CD14-positive monocyte (primary cell): ENCODE measurements at regions not wholly inside any gene's neighbourhood (a gene's known extent, or its start where the extent isn't known, plus 50 kb on each side); places are given as distances from the start of the nearest gene placed in this dataset.

Experiments
- DNase-seq, 3 donors: peaks; one replicate each; pipeline ENCODE4 v3.0.0-alpha.2; 2011 to 2022
- H2AFZ ChIP-seq: 2 replicates; pipeline ENCODE4 v1.6.0; 2012; ENCODE audit warnings: mild to moderate bottlenecking, low read depth, low read length, inconsistent platforms; ENCODE audit not compliant: insufficient read depth, poor library complexity, severe bottlenecking
- H3K27ac ChIP-seq, 2 donors: 1 replicate in 1 of 2; 2 replicates in 1 of 2; pipeline ENCODE4 v1.5.1; 2012 to 2013; ENCODE audit warnings: low read length in 2 of 2, control low read depth in 1 of 2, inconsistent platforms in 1 of 2, low read depth in 1 of 2, mild to moderate bottlenecking in 1 of 2
- H3K27me3 ChIP-seq, 2 donors: one replicate each; pipeline versions ENCODE4 v1.6.0 to v1.6.1; 2011 to 2013; ENCODE audit warnings: low read length in 2 of 2; ENCODE audit not compliant: control insufficient read depth in 2 of 2, insufficient read depth in 2 of 2
- H3K36me3 ChIP-seq, 2 donors: replicated peaks in 1 of 2; 1 replicate in 1 of 2; 2 replicates in 1 of 2; pipeline versions ENCODE4 v1.5.1 to v1.6.1; 2012 to 2013; ENCODE audit warnings: low read length in 2 of 2, control low read depth in 1 of 2, inconsistent platforms in 1 of 2, mild to moderate bottlenecking in 1 of 2; ENCODE audit not compliant: insufficient read depth in 2 of 2, control insufficient read depth in 1 of 2
- H3K4me1 ChIP-seq, 2 donors: 1 replicate in 1 of 2; 2 replicates in 1 of 2; pipeline versions ENCODE4 v1.5.1 to v1.6.1; 2012 to 2013; ENCODE audit warnings: low read length in 2 of 2, control low read depth in 1 of 2, inconsistent platforms in 1 of 2, mild to moderate bottlenecking in 1 of 2, moderate library complexity in 1 of 2; ENCODE audit not compliant: insufficient read depth in 2 of 2, control insufficient read depth in 1 of 2
- H3K4me2 ChIP-seq: replicated peaks from 2 replicates; pipeline ENCODE3; 2012; ENCODE audit warnings: low read length, moderate library complexity, mild to moderate bottlenecking; ENCODE audit not compliant: poor library complexity, severe bottlenecking; ENCODE audit errors: extremely low read depth
- H3K4me3 ChIP-seq, 3 experiments: fragments of 200-600 bp in 1 of 3; sonication (generic) in 1 of 3; replicated peaks in 1 of 3; 1 replicate in 2 of 3; 2 replicates in 1 of 3; pipeline ENCODE4 v1.5.1; 2011 to 2013; ENCODE audit warnings: low read length in 3 of 3, mild to moderate bottlenecking in 3 of 3, control low read depth in 2 of 3, low read depth in 2 of 3, inconsistent platforms in 1 of 3, moderate library complexity in 1 of 3
- H3K79me2 ChIP-seq: 2 replicates; pipeline ENCODE4 v1.6.0; 2012; ENCODE audit warnings: mild to moderate bottlenecking, control low read depth, inconsistent platforms, low read length, moderate library complexity; ENCODE audit not compliant: insufficient read depth
- H3K9ac ChIP-seq: 2 replicates; pipeline ENCODE4 v1.6.0; 2017; ENCODE audit warnings: low read length, mild to moderate bottlenecking; ENCODE audit not compliant: insufficient read depth, poor library complexity, severe bottlenecking
- H3K9me3 ChIP-seq, 2 donors: replicated peaks in 1 of 2; 1 replicate in 1 of 2; 2 replicates in 1 of 2; pipeline versions ENCODE4 v1.5.1 to v1.6.1; 2012 to 2013; ENCODE audit warnings: low read length in 2 of 2, control low read depth in 1 of 2; ENCODE audit not compliant: control insufficient read depth in 1 of 2, insufficient read depth in 1 of 2
- H4K20me1 ChIP-seq: 2 replicates; pipeline ENCODE4 v1.6.0; 2012; ENCODE audit warnings: mild to moderate bottlenecking, low read length, control low read depth, moderate library complexity; ENCODE audit not compliant: insufficient read depth
- H3K27ac Mint-ChIP-seq, 7 donors: one replicate each; pipeline ENCODE4 v1.8.0; 2020; ENCODE audit warnings: mild to moderate bottlenecking in 7 of 7, mixed read lengths in 7 of 7, moderate library complexity in 6 of 7, inconsistent platforms in 2 of 7
- H3K27me3 Mint-ChIP-seq, 3 donors: one replicate each; pipeline ENCODE4 v1.8.0; 2021 to 2022; ENCODE audit warnings: low read depth in 3 of 3, mild to moderate bottlenecking in 3 of 3, mixed read lengths in 3 of 3, moderate library complexity in 3 of 3, inconsistent platforms in 1 of 3
- H3K36me3 Mint-ChIP-seq, 2 donors: one replicate each; pipeline ENCODE4 v1.8.0; 2020; ENCODE audit warnings: mixed read lengths in 2 of 2, inconsistent platforms in 1 of 2, mild to moderate bottlenecking in 1 of 2
- H3K4me1 Mint-ChIP-seq: one replicate; pipeline ENCODE4 v1.8.0; 2020; ENCODE audit warnings: mild to moderate bottlenecking, mixed read lengths
- H3K4me3 Mint-ChIP-seq, 2 donors: one replicate each; pipeline ENCODE4 v1.8.0; 2020; ENCODE audit warnings: mild to moderate bottlenecking in 2 of 2, mixed read lengths in 2 of 2, moderate library complexity in 1 of 2
- H3K9me3 Mint-ChIP-seq, 7 donors: one replicate each; pipeline ENCODE4 v1.8.0; 2020 to 2022; ENCODE audit warnings: mixed read lengths in 7 of 7, mild to moderate bottlenecking in 6 of 7, moderate library complexity in 6 of 7, inconsistent platforms in 2 of 7
- CTCF ChIP-seq: fragments of 200-600 bp; IDR thresholded peaks from one replicate; pipeline ENCODE4 v1.8.0; 2022; ENCODE audit warnings: antibody characterized with exemption, mild to moderate bottlenecking
- WGBS: methylation state at CpG from one replicate; pipeline ENCODE4 v1.1.5; 2013; ENCODE audit warnings: missing lambda C conversion rate; ENCODE audit not compliant: insufficient coverage; 5-methylcytosine and 5-hydroxymethylcytosine counted together
- intact Hi-C, 2 donors: fragments of 100-400 bp; cut with micrococcal nuclease; formaldehyde crosslinking; loops; one replicate each; pipeline versions ENCODE4 v1.15.0 to v1.15.1; 2023

- Histone ChIP-seq H3K27ac (no peak overlapping the region), H3K9ac (no peak overlapping the region), H3K4me1 (no peaks in the 10 kb centered on the region), H2AFZ (no peak overlapping the region), H3K79me2 (no peaks in the 10 kb centered on the region), H4K20me1 (no peaks in the 10 kb centered on the region), H3K4me2 (no peak overlapping the region), H3K4me3 (no peak overlapping the region), H3K27me3 (no peaks in the 10 kb centered on the region), H3K36me3 (no peaks in the 10 kb centered on the region), H3K9me3 (no peaks in the 10 kb centered on the region)
- Mint-ChIP-seq H3K36me3 (no peaks in the 10 kb centered on the region), H3K9me3 (peaks cover 0 to 5% (median 0%) of the 10 kb centered on the region in 7 donors), H3K4me3 (no peak overlapping the region), H3K27me3 (peaks cover 0 to 3% (median 2%) of the 10 kb centered on the region in 3 donors), H3K4me1 (no peaks in the 10 kb centered on the region), H3K27ac (no peak overlapping the region)
- WGBS: 95% methylated on average over 2 of the region's 5 CpGs
- intact Hi-C loops: no loop called here
- no peak for TF ChIP-seq CTCF
- DNase-seq: no peak
These were observed 142.8 kb upstream of the PELI2 start for GRCh38 chr14:55975281-55975910.

DNA sequence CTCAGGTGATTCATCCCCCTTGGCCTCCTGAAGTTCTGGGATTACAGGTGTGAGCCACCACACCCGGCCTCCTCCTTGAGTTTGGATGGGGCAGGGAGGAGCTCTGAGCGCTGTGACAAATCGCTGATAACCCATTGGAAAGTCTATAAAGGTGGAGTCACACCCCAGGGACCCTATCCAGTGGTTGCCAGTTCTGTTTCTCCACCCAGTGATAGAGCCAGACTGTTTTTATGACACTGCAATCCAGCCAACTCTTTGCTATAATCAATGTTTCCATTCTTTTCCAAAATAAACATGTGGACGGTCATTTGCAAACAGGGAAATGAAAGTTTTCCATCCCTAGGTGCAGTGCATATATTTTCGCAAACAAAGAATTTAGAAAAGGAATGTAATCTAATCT, 142.0 kb upstream of the PELI2 start:
- Histone ChIP-seq H3K36me3 (no peaks in the 10 kb centered on the region), H3K27ac (no peak overlapping the region), H2AFZ (no peak overlapping the region), H4K20me1 (no peaks in the 10 kb centered on the region), H3K79me2 (no peaks in the 10 kb centered on the region), H3K9me3 (no peaks in the 10 kb centered on the region), H3K4me1 (no peaks in the 10 kb centered on the region), H3K9ac (no peak overlapping the region), H3K27me3 (no peaks in the 10 kb centered on the region), H3K4me3 (no peak overlapping the region), H3K4me2 (no peak overlapping the region)
- no peak overlapping the region for H3K27ac Mint-ChIP-seq
- H3K4me3 Mint-ChIP-seq: no peak overlapping the region
- WGBS: 96% methylated on average over 3 of the region's 5 CpGs
- TF ChIP-seq CTCF: no peak
- intact Hi-C loops: no loop called here
- H3K36me3 Mint-ChIP-seq: no peaks in the 10 kb centered on the region
- H3K27me3 Mint-ChIP-seq: peaks cover 0 to 3% (median 0%) of the 10 kb centered on the region in 3 donors
- peaks cover 0 to 5% (median 2%) of the 10 kb centered on the region in 7 donors for H3K9me3 Mint-ChIP-seq
- no peak for DNase-seq
- H3K4me1 Mint-ChIP-seq: no peaks in the 10 kb centered on the region
